ENCODE measurements at regions not wholly inside any gene's neighbourhood (a gene's known extent, or its start where the extent isn't known, plus 50 kb on each side); places are given as distances from the start of the nearest gene placed in this dataset.

- Histone ChIP-seq H3K4me3 (ENCODE audit: low read length) (no peak overlapping the region), H3K9me3 (ENCODE audit: control insufficient read depth, low read length) (no peaks in the 10 kb centered on the region), H3K27me3 (ENCODE audit: control insufficient read depth, insufficient read depth, low read length) (peaks cover 29% of the 10 kb centered on the region), H3K4me1 (ENCODE audit: control insufficient read depth, insufficient read depth, low read length) (peaks cover 8% of the 10 kb centered on the region), H3K36me3 (ENCODE audit: control insufficient read depth, insufficient read depth, low read length) (no peaks in the 10 kb centered on the region), H3K9ac (ENCODE audit: low read length) (no peak overlapping the region)
Observed at GRCh38 chr6:1522779-1523178, 86.9 kb upstream of the FOXC1 start.

DNA sequence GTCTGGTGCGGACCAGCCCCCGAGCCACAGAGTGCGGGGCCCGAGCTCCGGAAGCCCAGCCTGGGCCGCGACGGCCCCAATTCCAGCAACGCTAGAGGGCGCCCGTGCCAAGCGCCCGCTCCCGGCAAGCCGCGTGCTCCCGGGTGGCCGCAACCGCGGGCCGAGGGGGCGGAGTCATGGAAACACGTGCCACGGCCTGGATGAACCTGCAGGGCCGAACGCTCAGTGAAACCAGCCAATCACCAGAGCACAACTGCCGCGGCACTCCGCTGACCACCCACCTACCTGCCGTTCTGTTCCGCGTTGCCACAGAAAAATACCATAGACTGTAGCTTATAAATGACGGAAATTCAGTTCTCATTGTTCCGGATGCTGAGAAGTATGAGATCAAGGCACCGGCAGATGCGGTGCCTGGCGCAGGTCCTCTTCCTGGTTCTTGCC is 85.7 kb upstream of the FOXC1 start:
- peaks cover 8% of the 10 kb centered on the region for H3K4me1 ChIP-seq (ENCODE audit: control insufficient read depth, insufficient read depth, low read length)
- no peaks in the 10 kb centered on the region for H3K9me3 ChIP-seq (ENCODE audit: control insufficient read depth, low read length)
- H3K9ac ChIP-seq (ENCODE audit: low read length): no peak overlapping the region
- no peaks in the 10 kb centered on the region for H3K36me3 ChIP-seq (ENCODE audit: control insufficient read depth, insufficient read depth, low read length)
- no peak overlapping the region for H3K4me3 ChIP-seq (ENCODE audit: low read length)
- H3K27me3 ChIP-seq (ENCODE audit: control insufficient read depth, insufficient read depth, low read length): peaks cover 29% of the 10 kb centered on the region

DNA sequence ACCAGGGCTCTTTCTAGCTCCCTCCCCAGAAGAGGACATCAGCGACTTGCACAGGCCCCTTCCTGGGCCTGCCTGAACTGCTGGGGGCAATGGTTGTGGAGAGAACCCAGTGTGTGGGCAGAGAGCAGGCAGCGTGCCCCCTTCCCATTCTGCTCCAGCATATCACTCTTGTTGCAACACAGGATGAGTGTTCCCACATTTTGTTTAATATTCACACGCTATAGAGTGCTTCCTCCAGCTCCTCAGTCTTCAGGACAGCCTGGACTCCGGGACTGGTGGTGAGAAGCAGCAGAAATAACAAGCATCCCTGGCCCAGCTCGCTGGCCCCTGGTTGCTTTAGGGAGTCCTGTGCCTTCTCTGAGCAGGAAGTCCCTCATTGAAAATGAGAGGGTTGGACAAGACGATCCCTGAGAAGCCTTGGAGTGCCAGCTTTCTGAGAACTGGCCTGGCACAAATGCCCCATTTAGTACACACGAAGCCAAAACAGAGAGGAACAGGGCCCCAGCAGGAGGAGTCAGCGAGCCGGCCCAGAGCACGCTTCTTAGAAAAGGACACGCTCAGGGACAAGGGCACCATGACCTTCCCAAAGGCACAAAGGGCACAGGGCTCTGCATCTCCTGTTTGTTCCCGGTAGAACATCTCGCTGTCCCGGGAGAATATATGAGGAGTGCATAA is 84.2 kb upstream of the FOXC1 start:
- peaks cover 29% of the 10 kb centered on the region for H3K27me3 ChIP-seq (ENCODE audit: control insufficient read depth, insufficient read depth, low read length)
- H3K36me3 ChIP-seq (ENCODE audit: control insufficient read depth, insufficient read depth, low read length): no peaks in the 10 kb centered on the region
- no peak overlapping the region for H3K4me3 ChIP-seq (ENCODE audit: low read length)
- H3K9ac ChIP-seq (ENCODE audit: low read length): no peak overlapping the region
- H3K4me1 ChIP-seq (ENCODE audit: control insufficient read depth, insufficient read depth, low read length): peaks cover 8% of the 10 kb centered on the region
- no peaks in the 10 kb centered on the region for H3K9me3 ChIP-seq (ENCODE audit: control insufficient read depth, low read length)

- Histone ChIP-seq H3K4me3 (ENCODE audit: low read length) (no peak overlapping the region), H3K27me3 (ENCODE audit: control insufficient read depth, insufficient read depth, low read length) (peaks cover 29% of the 10 kb centered on the region), H3K4me1 (ENCODE audit: control insufficient read depth, insufficient read depth, low read length) (peaks cover 8% of the 10 kb centered on the region), H3K9ac (ENCODE audit: low read length) (no peak overlapping the region), H3K9me3 (ENCODE audit: control insufficient read depth, low read length) (no peaks in the 10 kb centered on the region), H3K36me3 (ENCODE audit: control insufficient read depth, insufficient read depth, low read length) (no peaks in the 10 kb centered on the region)
Observed at GRCh38 chr6:1526398-1527072, 83.2 kb upstream of the FOXC1 start.

GRCh38 chr6:1527073-1527457 is 82.7 kb upstream of the FOXC1 start:
- H3K27me3 ChIP-seq (ENCODE audit: control insufficient read depth, insufficient read depth, low read length): peaks cover 24% of the 10 kb centered on the region
- H3K9ac ChIP-seq (ENCODE audit: low read length): no peak overlapping the region
- no peaks in the 10 kb centered on the region for H3K36me3 ChIP-seq (ENCODE audit: control insufficient read depth, insufficient read depth, low read length)
- H3K4me1 ChIP-seq (ENCODE audit: control insufficient read depth, insufficient read depth, low read length): peaks cover 8% of the 10 kb centered on the region
- no peaks in the 10 kb centered on the region for H3K9me3 ChIP-seq (ENCODE audit: control insufficient read depth, low read length)
- H3K4me3 ChIP-seq (ENCODE audit: low read length): no peak overlapping the region

- Histone ChIP-seq H3K4me1 (ENCODE audit: control insufficient read depth, insufficient read depth, low read length) (no peaks in the 10 kb centered on the region), H3K36me3 (ENCODE audit: control insufficient read depth, insufficient read depth, low read length) (no peaks in the 10 kb centered on the region), H3K4me3 (ENCODE audit: low read length) (no peak overlapping the region), H3K9ac (ENCODE audit: low read length) (no peak overlapping the region), H3K9me3 (ENCODE audit: control insufficient read depth, low read length) (no peaks in the 10 kb centered on the region), H3K27me3 (ENCODE audit: control insufficient read depth, insufficient read depth, low read length) (no peaks in the 10 kb centered on the region)
Observed at GRCh38 chr6:1535295-1535694, 74.4 kb upstream of the FOXC1 start.

- Histone ChIP-seq H3K4me3 (ENCODE audit: low read length) (no peak overlapping the region), H3K4me1 (ENCODE audit: control insufficient read depth, insufficient read depth, low read length) (no peaks in the 10 kb centered on the region), H3K27me3 (ENCODE audit: control insufficient read depth, insufficient read depth, low read length) (no peaks in the 10 kb centered on the region), H3K36me3 (ENCODE audit: control insufficient read depth, insufficient read depth, low read length) (no peaks in the 10 kb centered on the region), H3K9me3 (ENCODE audit: control insufficient read depth, low read length) (no peaks in the 10 kb centered on the region), H3K9ac (ENCODE audit: low read length) (no peak overlapping the region)
Observed at GRCh38 chr6:1536526-1537429, 72.9 kb upstream of the FOXC1 start.

GRCh38 chr6:1538369-1538768 is 71.3 kb upstream of the FOXC1 start:
- H3K4me3 ChIP-seq (ENCODE audit: low read length): no peak overlapping the region
- H3K9me3 ChIP-seq (ENCODE audit: control insufficient read depth, low read length): no peaks in the 10 kb centered on the region
- H3K4me1 ChIP-seq (ENCODE audit: control insufficient read depth, insufficient read depth, low read length): no peaks in the 10 kb centered on the region
- no peaks in the 10 kb centered on the region for H3K36me3 ChIP-seq (ENCODE audit: control insufficient read depth, insufficient read depth, low read length)
- H3K27me3 ChIP-seq (ENCODE audit: control insufficient read depth, insufficient read depth, low read length): no peaks in the 10 kb centered on the region
- no peak overlapping the region for H3K9ac ChIP-seq (ENCODE audit: low read length)

GRCh38 chr6:1538810-1539478 is 70.8 kb upstream of the FOXC1 start:
- H3K36me3 ChIP-seq (ENCODE audit: control insufficient read depth, insufficient read depth, low read length): no peaks in the 10 kb centered on the region
- H3K9ac ChIP-seq (ENCODE audit: low read length): no peak overlapping the region
- H3K4me1 ChIP-seq (ENCODE audit: control insufficient read depth, insufficient read depth, low read length): no peaks in the 10 kb centered on the region
- no peak overlapping the region for H3K4me3 ChIP-seq (ENCODE audit: low read length)
- H3K9me3 ChIP-seq (ENCODE audit: control insufficient read depth, low read length): no peaks in the 10 kb centered on the region
- no peaks in the 10 kb centered on the region for H3K27me3 ChIP-seq (ENCODE audit: control insufficient read depth, insufficient read depth, low read length)

DNA sequence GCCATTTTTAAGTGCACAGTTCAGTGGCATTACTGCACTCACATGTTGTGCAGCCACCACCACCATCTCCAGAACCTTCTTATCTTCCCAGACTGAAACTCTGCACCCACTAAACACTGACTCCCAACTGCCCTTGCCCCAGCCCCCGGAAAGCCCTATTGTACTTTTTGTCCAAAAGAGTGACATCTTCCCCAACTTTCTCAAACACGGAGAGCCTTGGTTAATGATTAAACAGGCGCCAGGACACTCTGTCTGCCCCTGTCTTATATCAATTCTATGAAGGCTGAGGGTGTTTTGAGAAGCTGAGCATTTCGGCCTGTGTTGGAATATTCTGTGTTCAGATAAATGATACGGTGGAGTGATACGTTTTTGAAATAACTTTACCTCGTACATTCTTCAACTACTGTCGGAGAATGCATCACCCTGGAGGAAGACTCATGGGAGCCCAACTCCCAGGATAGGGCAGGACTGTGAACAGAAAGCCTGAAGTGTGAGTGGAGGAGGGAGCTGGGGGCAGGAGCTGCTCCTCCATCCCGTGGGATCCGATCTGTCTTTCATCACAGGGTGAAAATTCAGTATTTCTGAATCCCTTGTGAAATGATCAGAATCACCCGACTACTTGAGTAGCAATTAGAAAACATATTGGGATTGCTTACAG is 68.7 kb upstream of the FOXC1 start:
- no peak overlapping the region for H3K4me3 ChIP-seq (ENCODE audit: low read length)
- H3K27me3 ChIP-seq (ENCODE audit: control insufficient read depth, insufficient read depth, low read length): no peaks in the 10 kb centered on the region
- H3K9ac ChIP-seq (ENCODE audit: low read length): no peak overlapping the region
- H3K36me3 ChIP-seq (ENCODE audit: control insufficient read depth, insufficient read depth, low read length): no peaks in the 10 kb centered on the region
- no peaks in the 10 kb centered on the region for H3K4me1 ChIP-seq (ENCODE audit: control insufficient read depth, insufficient read depth, low read length)
- H3K9me3 ChIP-seq (ENCODE audit: control insufficient read depth, low read length): no peaks in the 10 kb centered on the region

- Histone ChIP-seq H3K4me3 (ENCODE audit: low read length) (no peak overlapping the region), H3K4me1 (ENCODE audit: control insufficient read depth, insufficient read depth, low read length) (no peaks in the 10 kb centered on the region), H3K36me3 (ENCODE audit: control insufficient read depth, insufficient read depth, low read length) (no peaks in the 10 kb centered on the region)
Observed at GRCh38 chr6:1542335-1542734, 67.4 kb upstream of the FOXC1 start.

More at GRCh38 chr6:1542335-1542734, 67.4 kb upstream of the FOXC1 start:
- no peak overlapping the region for H3K9ac ChIP-seq (ENCODE audit: low read length)
- no peaks in the 10 kb centered on the region for H3K9me3 ChIP-seq (ENCODE audit: control insufficient read depth, low read length)
- no peaks in the 10 kb centered on the region for H3K27me3 ChIP-seq (ENCODE audit: control insufficient read depth, insufficient read depth, low read length)

All from mucosa of stomach (tissue), 1 donor.